ENCODE measurements at regions not wholly inside any gene's neighbourhood (a gene's known extent, or its start where the extent isn't known, plus 50 kb on each side); places are given as distances from the start of the nearest gene placed in this dataset.

DNA sequence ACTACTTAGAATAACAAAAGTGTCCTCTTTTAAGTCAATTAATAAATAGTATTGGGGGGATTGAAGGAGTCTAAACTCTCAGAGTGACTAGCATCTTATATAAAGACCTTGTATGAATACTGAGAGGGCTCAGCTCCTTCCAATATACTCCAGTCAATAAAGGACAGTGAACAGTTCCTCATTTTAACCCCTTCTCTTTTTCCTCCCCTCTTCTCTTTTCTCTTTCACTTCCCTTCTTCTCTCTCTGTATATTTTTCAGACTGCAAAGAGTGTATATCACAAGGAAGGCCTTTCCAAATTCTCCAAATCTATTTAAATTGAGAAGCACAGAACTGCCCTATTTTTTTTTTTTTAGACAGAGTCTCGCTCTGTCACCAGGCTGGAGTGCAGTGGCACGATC lies 99.5 kb downstream of the CD164 start:
- Mint-ChIP-seq H3K4me1 (no peaks in the 10 kb centered on the region), H3K9me3 (no peaks in the 10 kb centered on the region), H3K27me3 (peaks cover under 1% of the 10 kb centered on the region), H3K4me3 (no peak overlapping the region), H3K27ac (no peak overlapping the region), H3K36me3 (ENCODE audit: low read depth) (no peaks in the 10 kb centered on the region)
- no peak for ATAC-seq (replicated peaks)

DNA sequence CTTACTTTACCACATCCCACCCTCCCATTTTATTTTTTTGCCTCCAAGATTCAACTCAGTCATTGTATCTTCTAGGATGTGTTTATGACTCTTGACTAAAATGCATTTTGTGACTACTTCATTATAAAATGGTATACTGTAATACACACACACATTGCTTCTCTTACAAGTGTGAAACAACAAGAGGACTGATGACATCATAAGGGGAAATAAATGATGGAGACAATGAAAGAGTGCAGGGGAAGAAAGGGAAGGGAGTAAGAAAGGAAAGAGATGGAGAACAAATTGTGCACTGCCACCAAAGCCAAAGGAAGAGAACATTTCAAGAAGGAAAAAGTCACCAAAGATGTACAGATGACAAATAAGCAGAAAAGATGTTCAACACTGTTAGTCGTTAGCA lies 102.6 kb downstream of the CD164 start:
- no peak overlapping the region for H3K4me3 Mint-ChIP-seq
- H3K27me3 Mint-ChIP-seq = no peaks in the 10 kb centered on the region
- no peak for ATAC-seq (replicated peaks)
- H3K4me1 Mint-ChIP-seq = no peaks in the 10 kb centered on the region
- no peaks in the 10 kb centered on the region for H3K36me3 Mint-ChIP-seq (ENCODE audit: low read depth)
- H3K9me3 Mint-ChIP-seq = no peaks in the 10 kb centered on the region
- no peak overlapping the region for H3K27ac Mint-ChIP-seq

DNA sequence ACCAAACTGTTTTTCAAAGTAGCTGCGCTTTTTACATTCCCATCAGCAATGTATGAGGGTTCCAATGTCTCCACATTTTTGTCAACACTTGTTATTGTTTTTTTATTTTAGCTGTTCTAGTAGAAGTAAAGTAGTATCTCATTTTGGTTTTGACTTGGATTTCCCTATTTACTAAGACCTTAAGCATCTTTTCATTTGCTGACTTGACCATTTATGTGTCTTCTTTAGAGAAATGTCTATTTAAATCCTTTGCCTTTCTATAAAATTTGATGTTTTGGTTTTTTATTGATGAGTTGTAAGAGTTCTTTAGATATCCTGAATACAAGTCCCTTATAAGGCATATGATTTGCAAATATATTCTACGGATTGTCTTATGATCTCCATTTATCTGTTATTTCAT lies 110.6 kb downstream of the CD164 start:
- H3K27me3 Mint-ChIP-seq = no peaks in the 10 kb centered on the region
- H3K4me1 Mint-ChIP-seq = no peaks in the 10 kb centered on the region
- H3K36me3 Mint-ChIP-seq (ENCODE audit: low read depth) = no peaks in the 10 kb centered on the region
- H3K4me3 Mint-ChIP-seq = no peak overlapping the region
- H3K9me3 Mint-ChIP-seq = no peaks in the 10 kb centered on the region
- ATAC-seq (replicated peaks) = no peak
- no peak overlapping the region for H3K27ac Mint-ChIP-seq

DNA sequence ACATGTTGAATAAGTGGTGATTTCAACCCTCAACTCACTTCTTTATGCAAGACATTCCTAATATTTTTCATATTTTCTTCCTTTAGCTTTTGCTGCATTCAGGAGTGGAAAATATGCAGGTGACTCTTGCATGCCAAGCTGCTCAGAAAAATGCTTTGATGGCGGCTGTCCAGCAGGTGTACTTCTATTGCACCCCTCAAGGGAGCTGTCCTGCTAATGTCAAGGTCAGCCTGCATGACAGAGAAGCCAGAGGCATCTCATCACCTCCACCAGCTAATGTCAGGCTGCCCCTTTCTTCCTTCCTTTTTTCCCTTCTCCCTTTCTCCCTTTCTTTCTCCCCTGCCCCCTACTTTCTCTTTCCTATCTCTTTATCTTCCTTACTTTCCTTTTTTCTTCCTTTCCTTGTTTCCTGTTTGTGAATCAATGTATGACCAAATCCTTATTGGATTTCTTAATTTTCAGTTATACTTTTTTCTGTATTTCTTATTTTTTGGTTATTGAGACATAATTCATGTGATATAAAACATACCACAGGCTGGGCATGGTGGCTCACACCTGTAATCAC lies 112.2 kb downstream of the CD164 start:
- Mint-ChIP-seq H3K27ac (no peak overlapping the region), H3K27me3 (no peaks in the 10 kb centered on the region), H3K4me1 (no peaks in the 10 kb centered on the region), H3K36me3 (ENCODE audit: low read depth) (no peaks in the 10 kb centered on the region), H3K9me3 (no peaks in the 10 kb centered on the region), H3K4me3 (no peak overlapping the region)
- no peak for ATAC-seq (replicated peaks)

DNA sequence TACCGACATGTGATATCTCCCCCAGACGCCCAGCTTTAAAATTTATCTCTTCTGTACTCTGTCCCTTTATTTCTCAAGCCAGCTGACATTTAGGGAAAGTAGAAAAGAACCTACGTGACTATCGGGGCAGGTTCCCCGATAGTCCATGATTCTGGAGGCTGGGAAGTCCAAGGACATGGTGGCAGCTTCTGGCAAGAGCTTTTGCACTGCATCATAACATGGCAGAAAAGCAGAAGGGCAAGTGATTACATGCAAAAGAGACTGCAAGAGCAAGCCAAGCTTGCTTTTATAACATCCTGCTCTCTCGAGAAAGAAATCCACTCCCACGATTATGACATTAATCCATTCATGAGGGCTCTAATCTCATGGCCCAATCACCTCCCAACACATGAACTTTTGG lies 113.2 kb downstream of the CD164 start:
- H3K27me3 Mint-ChIP-seq = peaks cover 2% of the 10 kb centered on the region
- H3K9me3 Mint-ChIP-seq = no peaks in the 10 kb centered on the region
- no peak overlapping the region for H3K27ac Mint-ChIP-seq
- ATAC-seq (replicated peaks) = no peak
- H3K4me1 Mint-ChIP-seq = no peaks in the 10 kb centered on the region
- no peak overlapping the region for H3K4me3 Mint-ChIP-seq
- H3K36me3 Mint-ChIP-seq (ENCODE audit: low read depth) = no peaks in the 10 kb centered on the region

DNA sequence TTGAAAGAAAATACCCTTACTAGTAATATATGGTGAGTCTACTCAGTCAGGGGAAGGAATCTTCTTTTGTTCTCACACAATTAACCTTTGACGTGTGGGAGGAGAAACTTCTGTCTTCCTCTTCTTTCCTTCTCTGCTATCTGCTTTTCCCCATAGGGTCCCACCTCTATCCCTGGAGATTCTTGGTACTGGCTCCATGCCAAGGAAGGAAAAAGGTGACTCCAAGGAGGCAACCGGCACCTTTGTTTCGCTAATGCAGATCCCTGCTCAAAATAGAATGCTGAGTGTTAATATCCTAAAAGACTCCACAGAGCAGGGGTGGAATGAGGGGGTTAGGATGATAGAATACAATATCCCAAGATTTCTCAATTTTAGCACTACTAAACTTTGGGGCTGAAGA lies 116.7 kb downstream of the CD164 start:
- ATAC-seq (replicated peaks) = no peak
- Mint-ChIP-seq H3K36me3 (ENCODE audit: low read depth) (no peaks in the 10 kb centered on the region), H3K27me3 (peaks cover 6% of the 10 kb centered on the region), H3K27ac (no peak overlapping the region), H3K4me3 (no peak overlapping the region), H3K4me1 (no peaks in the 10 kb centered on the region), H3K9me3 (no peaks in the 10 kb centered on the region)

DNA sequence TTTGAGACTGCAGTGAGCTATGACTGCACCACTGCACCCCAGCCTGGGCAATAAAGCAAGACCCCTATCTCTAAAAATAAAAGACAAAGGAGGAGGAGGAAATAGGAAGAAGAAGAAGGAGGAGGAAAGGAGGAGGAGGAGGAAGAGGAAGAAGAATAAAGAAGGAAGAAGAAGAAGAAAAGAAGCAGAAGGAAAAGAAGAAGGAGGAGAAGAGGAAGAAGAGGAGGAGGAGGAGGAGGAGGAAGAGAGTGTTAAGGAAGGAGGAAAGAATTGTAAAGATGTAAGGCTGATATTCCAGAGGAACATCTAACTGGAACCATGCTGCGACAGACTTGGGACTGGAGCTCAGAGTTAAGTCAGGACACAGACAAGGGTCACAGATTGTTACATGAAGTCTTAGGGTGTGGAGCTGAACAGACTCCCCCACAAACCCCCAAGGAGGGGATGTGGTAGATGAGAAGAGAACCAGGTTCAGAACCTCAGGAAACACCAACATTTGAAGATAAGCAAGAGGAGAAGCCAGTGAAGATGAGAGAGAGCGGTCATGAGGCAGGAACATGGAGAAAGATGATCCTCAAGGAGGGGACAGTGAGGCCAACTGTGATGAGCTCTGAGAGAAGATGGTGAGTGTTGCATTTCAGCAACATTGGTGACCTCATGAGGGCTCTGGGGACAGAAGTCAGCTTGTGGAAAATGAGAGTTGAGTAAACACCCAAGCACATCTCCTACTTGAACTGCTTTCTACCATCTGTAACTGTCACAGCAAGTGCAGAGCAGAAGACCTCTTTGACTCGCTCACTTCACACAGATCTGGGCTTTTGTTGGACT lies 118.2 kb downstream of the CD164 start:
- Mint-ChIP-seq H3K27ac (peak overlapping the region; percentile 35), H3K36me3 (ENCODE audit: low read depth) (no peaks in the 10 kb centered on the region), H3K27me3 (peaks cover 6% of the 10 kb centered on the region), H3K4me1 (no peaks in the 10 kb centered on the region), H3K4me3 (no peak overlapping the region), H3K9me3 (no peaks in the 10 kb centered on the region)
- no peak for ATAC-seq (replicated peaks)

DNA sequence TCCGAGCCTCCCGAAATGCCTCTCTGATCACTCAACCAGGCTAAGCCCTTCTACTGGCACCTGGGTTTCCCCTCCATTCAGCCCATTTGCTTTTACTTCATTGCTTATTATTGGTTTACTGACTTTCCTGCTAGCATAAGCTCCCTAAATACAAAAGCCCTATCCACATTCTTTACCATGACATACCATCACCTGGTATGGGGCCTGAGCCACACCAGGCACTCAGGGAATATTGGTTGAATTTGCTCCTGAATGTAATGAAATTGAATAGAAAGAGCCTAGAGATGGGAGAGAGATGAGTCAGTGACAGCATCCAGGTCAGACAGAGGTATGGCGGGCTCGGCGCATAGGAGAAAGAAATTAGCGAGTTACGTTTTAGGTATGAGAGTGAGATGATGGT lies 120.0 kb downstream of the CD164 start:
- Mint-ChIP-seq H3K36me3 (ENCODE audit: low read depth) (no peaks in the 10 kb centered on the region), H3K9me3 (no peaks in the 10 kb centered on the region), H3K27ac (no peak overlapping the region), H3K4me1 (no peaks in the 10 kb centered on the region), H3K4me3 (no peak overlapping the region), H3K27me3 (peaks cover 6% of the 10 kb centered on the region)
- no peak for ATAC-seq (replicated peaks)

DNA sequence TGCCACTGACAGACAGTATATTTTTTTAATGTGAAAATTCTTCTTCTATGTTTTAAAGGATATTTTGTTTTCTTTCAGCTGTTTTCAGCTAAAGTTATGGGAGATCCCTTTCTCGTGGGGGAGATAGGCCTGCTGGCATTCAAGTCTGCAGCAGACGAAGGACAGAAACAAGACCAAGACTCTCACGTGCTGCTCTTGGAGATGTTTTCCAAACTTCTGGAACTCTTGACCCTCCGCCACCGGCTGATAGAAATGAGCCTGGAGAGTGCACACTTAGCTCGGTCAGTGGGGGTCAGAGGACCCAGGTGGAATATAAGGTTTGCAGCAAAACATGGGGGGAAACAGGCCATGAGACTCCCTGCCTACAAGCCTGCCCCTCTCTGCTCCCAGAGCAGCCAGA lies 120.5 kb downstream of the CD164 start:
- no peaks in the 10 kb centered on the region for H3K36me3 Mint-ChIP-seq (ENCODE audit: low read depth)
- H3K4me3 Mint-ChIP-seq = no peak overlapping the region
- ATAC-seq (replicated peaks) = no peak
- no peak overlapping the region for H3K27ac Mint-ChIP-seq
- H3K27me3 Mint-ChIP-seq = peaks cover 6% of the 10 kb centered on the region
- H3K9me3 Mint-ChIP-seq = no peaks in the 10 kb centered on the region
- no peaks in the 10 kb centered on the region for H3K4me1 Mint-ChIP-seq

DNA sequence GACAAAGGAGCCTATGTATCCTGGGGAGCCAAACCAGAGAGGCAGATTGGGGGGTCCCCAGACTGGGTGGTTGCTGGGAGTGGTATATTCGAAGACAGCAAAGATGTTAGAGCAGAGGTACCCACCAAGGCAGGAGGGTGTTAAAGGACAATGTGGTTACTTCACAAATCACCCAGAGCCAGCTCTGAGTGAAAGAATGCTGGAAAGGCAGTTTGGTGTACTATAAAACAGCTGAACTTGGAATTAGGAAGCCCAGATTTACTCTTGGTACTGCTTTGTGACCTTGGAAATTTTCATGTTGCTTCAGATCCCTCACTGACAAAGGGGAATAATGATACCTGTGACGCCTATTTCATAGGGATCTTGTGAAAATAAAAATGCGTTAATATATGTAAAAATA lies 121.6 kb downstream of the CD164 start:
- Mint-ChIP-seq H3K27ac (no peak overlapping the region), H3K4me1 (no peaks in the 10 kb centered on the region), H3K36me3 (ENCODE audit: low read depth) (no peaks in the 10 kb centered on the region), H3K4me3 (no peak overlapping the region), H3K27me3 (peaks cover 6% of the 10 kb centered on the region), H3K9me3 (no peaks in the 10 kb centered on the region)
- ATAC-seq (replicated peaks) = no peak

DNA sequence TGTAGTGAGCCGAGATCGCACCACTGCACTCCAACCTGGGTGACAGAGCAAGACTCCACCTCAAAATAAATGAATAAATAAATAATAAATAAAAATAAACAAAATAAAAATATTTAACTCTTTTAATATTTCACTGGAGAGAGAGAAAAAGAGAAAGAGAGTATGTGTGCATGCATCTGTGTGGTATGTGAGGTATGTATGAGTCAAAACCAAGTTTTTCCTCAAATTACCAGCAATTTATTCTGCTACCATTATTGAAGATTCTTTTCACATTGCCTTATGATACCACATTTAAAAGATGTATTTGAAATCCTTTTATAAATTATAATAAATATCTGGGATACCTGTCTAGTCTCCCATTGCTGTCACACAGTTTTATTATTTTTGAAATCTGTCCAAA lies 122.1 kb downstream of the CD164 start:
- no peak for ATAC-seq (replicated peaks)
- no peaks in the 10 kb centered on the region for H3K4me1 Mint-ChIP-seq

DNA sequence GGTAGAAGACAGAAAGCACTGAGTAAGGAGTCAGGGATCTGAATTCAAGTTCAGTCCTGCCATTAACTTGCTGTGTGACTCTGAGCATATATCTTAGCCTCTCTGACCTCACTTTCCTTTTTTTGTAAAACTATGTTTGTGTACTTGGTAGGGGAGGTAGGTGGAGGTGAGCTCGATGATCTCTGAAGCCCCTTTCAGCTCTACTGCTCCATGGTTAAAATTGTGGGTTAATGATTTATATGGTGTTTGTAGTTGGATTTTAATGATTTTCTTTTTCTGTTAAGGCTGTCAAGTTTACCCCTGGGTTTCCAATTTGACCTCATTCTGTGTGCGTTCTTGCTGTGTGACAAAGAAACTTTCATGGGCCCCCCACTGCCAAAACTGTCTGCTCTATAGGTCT lies 124.1 kb downstream of the CD164 start:
- no peak overlapping the region for H3K4me3 Mint-ChIP-seq

More for the DNA sequence above, 122.1 kb downstream of the CD164 start:
- Mint-ChIP-seq H3K9me3 (no peaks in the 10 kb centered on the region), H3K27ac (no peak overlapping the region), H3K36me3 (ENCODE audit: low read depth) (no peaks in the 10 kb centered on the region), H3K4me3 (no peak overlapping the region), H3K27me3 (peaks cover 6% of the 10 kb centered on the region)

DNA sequence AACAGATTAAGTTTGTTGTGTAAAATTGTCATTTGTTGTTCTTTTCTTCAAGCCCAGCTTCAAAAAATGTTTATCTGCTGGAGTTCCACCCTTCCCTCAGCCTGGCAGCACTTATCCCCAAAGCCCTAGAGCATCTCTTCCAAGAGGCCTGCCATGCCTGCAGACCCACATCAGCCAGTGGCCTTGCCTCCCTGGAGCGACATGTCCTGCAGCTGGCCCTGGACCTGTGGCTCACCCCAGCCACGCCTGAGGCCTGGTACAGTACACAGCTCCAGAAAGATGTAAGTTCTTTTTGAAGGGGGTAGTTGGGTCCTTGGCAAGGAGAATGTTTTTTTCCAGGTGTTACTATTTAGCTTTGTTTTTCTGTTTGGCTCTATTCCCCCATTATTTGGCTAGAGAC lies 124.8 kb downstream of the CD164 start:
- Mint-ChIP-seq H3K27ac (no peak overlapping the region), H3K36me3 (ENCODE audit: low read depth) (no peaks in the 10 kb centered on the region)

More for the DNA sequence above, 124.1 kb downstream of the CD164 start:
- peaks cover 4% of the 10 kb centered on the region for H3K27me3 Mint-ChIP-seq
- H3K36me3 Mint-ChIP-seq (ENCODE audit: low read depth) = no peaks in the 10 kb centered on the region
- ATAC-seq (replicated peaks) = no peak
- H3K27ac Mint-ChIP-seq = no peak overlapping the region
- H3K4me1 Mint-ChIP-seq = no peaks in the 10 kb centered on the region
- no peaks in the 10 kb centered on the region for H3K9me3 Mint-ChIP-seq

DNA sequence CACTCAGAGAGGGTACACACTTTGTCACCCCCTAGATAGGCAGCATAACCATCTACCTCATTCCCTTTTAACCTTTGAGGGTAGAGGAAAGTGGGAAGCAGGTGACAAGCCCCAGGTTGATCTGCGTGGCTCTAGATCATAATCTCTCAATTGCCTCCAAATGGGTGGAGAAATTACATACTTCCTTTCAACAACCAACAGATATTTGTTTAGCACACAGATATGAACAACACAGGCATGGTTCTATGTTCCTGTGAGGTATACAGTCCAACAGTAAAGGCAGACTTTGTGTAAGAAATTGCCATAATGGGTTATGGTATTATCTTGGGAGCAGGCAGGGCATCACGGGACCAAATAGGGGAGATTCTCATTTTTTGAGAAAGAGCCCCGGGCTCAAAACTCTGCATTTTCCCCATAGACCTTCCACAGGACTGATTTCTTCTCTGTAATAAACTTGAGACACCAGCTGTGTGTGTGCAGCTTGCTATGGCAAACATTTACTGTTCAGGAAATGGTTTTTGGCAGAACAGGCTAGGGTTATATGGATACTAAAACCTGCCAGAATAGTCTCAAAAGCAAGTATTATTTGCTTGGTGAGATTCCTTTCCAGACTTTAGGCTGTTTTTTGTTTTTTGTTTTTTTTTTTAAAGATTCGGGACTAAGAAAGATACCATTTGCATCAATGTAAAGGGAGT lies 126.2 kb downstream of the CD164 start:
- H3K4me1 Mint-ChIP-seq = no peaks in the 10 kb centered on the region
- no peaks in the 10 kb centered on the region for H3K36me3 Mint-ChIP-seq (ENCODE audit: low read depth)
- no peak for ATAC-seq (replicated peaks)
- H3K9me3 Mint-ChIP-seq = no peaks in the 10 kb centered on the region
- H3K4me3 Mint-ChIP-seq = no peak overlapping the region
- no peak overlapping the region for H3K27ac Mint-ChIP-seq
- peaks cover 11% of the 10 kb centered on the region for H3K27me3 Mint-ChIP-seq

More for the DNA sequence above, 124.8 kb downstream of the CD164 start:
- peaks cover 8% of the 10 kb centered on the region for H3K27me3 Mint-ChIP-seq
- no peak overlapping the region for H3K4me3 Mint-ChIP-seq
- no peak for ATAC-seq (replicated peaks)
- no peaks in the 10 kb centered on the region for H3K4me1 Mint-ChIP-seq
- no peaks in the 10 kb centered on the region for H3K9me3 Mint-ChIP-seq

DNA sequence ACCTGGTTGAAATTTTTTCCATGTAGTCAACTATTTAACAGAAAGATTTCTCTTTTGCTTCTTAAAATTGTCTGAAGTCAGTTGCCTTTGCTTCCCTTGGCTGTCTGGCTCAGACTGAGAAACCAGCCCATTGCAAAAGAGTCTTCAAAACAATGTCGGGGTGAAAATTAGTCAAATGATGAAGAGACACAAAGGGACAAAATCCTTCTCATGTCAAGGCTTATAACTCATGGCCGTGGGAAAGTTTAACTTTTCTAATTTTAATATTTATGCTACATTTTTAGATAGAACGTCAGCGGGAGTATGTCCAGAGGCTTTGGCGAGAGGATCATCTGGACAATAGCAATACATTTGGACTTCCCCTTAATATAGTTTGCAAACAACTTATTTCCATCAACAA lies 127.2 kb downstream of the CD164 start:
- H3K36me3 Mint-ChIP-seq (ENCODE audit: low read depth) = no peaks in the 10 kb centered on the region
- no peaks in the 10 kb centered on the region for H3K4me1 Mint-ChIP-seq
- no peak for ATAC-seq (replicated peaks)
- H3K27ac Mint-ChIP-seq = no peak overlapping the region
- H3K9me3 Mint-ChIP-seq = no peaks in the 10 kb centered on the region
- peaks cover 11% of the 10 kb centered on the region for H3K27me3 Mint-ChIP-seq
- H3K4me3 Mint-ChIP-seq = no peak overlapping the region

Measured in activated T-helper 17 cell treated with anti-CD3 and anti-CD28 coated beads, Interleukin-2, amount 50 U/mL, for 72 hours (primary cell).